NCI-H2107 treated with DMSO at 0.1 percent for 48 hours (cell line): ENCODE measurements at regions not wholly inside any gene's neighbourhood (a gene's known extent, or its start where the extent isn't known, plus 50 kb on each side); places are given as distances from the start of the nearest gene placed in this dataset.
"Not testable (repeated sequence)": the region's sequence is repeated elsewhere in the genome, so short reads cannot be mapped to it uniquely, and the experiment has no call there.

Experiments used
- DNase-seq: peaks from one replicate; lab custom pipeline; 2025; ENCODE audit not compliant: unreplicated experiment; lab: John Stamatoyannopoulos, UW

GRCh38 chr12:85626784-85627171, 209.4 kb downstream of the RASSF9 start:
- DNase-seq, result no peak

- no peak for DNase-seq
Measured at GRCh38 chr12:85627584-85627983, 208.6 kb downstream of the RASSF9 start.

GRCh38 chr12:85628562-85628961, 207.6 kb downstream of the RASSF9 start:
- not testable (repeated sequence) for DNase-seq

- no peak for DNase-seq
Measured at GRCh38 chr12:85630851-85631250, 205.4 kb downstream of the RASSF9 start.

GRCh38 chr12:85632390-85632789, 203.8 kb downstream of the RASSF9 start:
- DNase-seq, result no peak

GRCh38 chr12:85633491-85633890, 202.7 kb downstream of the RASSF9 start:
- no peak for DNase-seq

GRCh38 chr12:85639834-85640233, 196.4 kb downstream of the RASSF9 start:
- no peak for DNase-seq

GRCh38 chr12:85641796-85642195, 194.4 kb downstream of the RASSF9 start:
- no peak for DNase-seq

- no peak for DNase-seq
Measured at GRCh38 chr12:85642288-85642687, 193.9 kb downstream of the RASSF9 start.

- no peak for DNase-seq
Measured at GRCh38 chr12:85642808-85643207, 193.4 kb downstream of the RASSF9 start.

GRCh38 chr12:85644508-85644907, 191.7 kb downstream of the RASSF9 start:
- no peak for DNase-seq

GRCh38 chr12:85653731-85654455, 182.3 kb downstream of the RASSF9 start:
- no peak for DNase-seq

GRCh38 chr12:85654456-85654840, 181.8 kb downstream of the RASSF9 start:
- no peak for DNase-seq

- no peak for DNase-seq
Measured at GRCh38 chr12:85656561-85656960, 179.6 kb downstream of the RASSF9 start.

GRCh38 chr12:85657251-85657650, 179.0 kb downstream of the RASSF9 start:
- DNase-seq, result no peak

- DNase-seq, result no peak
Measured at GRCh38 chr12:85657836-85658630, 178.2 kb downstream of the RASSF9 start.

GRCh38 chr12:85659754-85660530, 176.3 kb downstream of the RASSF9 start:
- DNase-seq, result no peak

GRCh38 chr12:85661461-85662206, 174.6 kb downstream of the RASSF9 start:
- DNase-seq, result no peak

GRCh38 chr12:85662207-85662602, 174.0 kb downstream of the RASSF9 start:
- DNase-seq, result no peak

GRCh38 chr12:85663631-85664030, 172.6 kb downstream of the RASSF9 start:
- no peak for DNase-seq

GRCh38 chr12:85664429-85664828, 171.8 kb downstream of the RASSF9 start:
- no peak for DNase-seq
